Upper lobe of left lung (tissue), 4 donors: ENCODE measurements at regions not wholly inside any gene's neighbourhood (a gene's known extent, or its start where the extent isn't known, plus 50 kb on each side); places are given as distances from the start of the nearest gene placed in this dataset.

Source experiments
- CTCF ChIP-seq, 6 experiments: fragments of 450-650 bp in 4 of 6; fragments of 200-600 bp in 2 of 6; sonication (generic) in 2 of 6; IDR thresholded peaks; one replicate each; pipeline ENCODE4 v1.5.1; 2016 to 2019; ENCODE audit warnings: antibody characterized with exemption in 6 of 6
- EP300 ChIP-seq, 4 donors: sonication (generic); formaldehyde crosslinking; IDR thresholded peaks; one replicate each; pipeline ENCODE4 v1.5.1; 2017; ENCODE audit warnings: antibody characterized with exemption in 4 of 4, control low read depth in 2 of 4
- POLR2A ChIP-seq, 4 donors: fragments of 450-650 bp; IDR thresholded peaks; one replicate each; pipeline ENCODE4 v1.5.1; 2016 to 2017; ENCODE audit warnings: antibody characterized with exemption in 4 of 4, mild to moderate bottlenecking in 2 of 4
- POLR2AphosphoS5 ChIP-seq, 2 donors: sonication (generic); formaldehyde crosslinking; IDR thresholded peaks; one replicate each; pipeline ENCODE4 v1.5.1; 2017; ENCODE audit warnings: antibody characterized with exemption in 2 of 2

GRCh38 chr3:39752019-39752637 is 57.3 kb upstream of the MYRIP start:
- no peak for TF ChIP-seq POLR2A (IDR thresholded peaks at IDR 0.05)
- no peak for TF ChIP-seq POLR2AphosphoS5 (IDR thresholded peaks at IDR 0.05)
- no peak for TF ChIP-seq CTCF (IDR thresholded peaks at IDR 0.05)
- no peak for TF ChIP-seq EP300 (IDR thresholded peaks at IDR 0.05)
